ENCODE measurements at regions not wholly inside any gene's neighbourhood (a gene's known extent, or its start where the extent isn't known, plus 50 kb on each side); places are given as distances from the start of the nearest gene placed in this dataset.
"Not testable (repeated sequence)": the region's sequence is repeated elsewhere in the genome, so short reads cannot be mapped to it uniquely, and the experiment has no call there.

GRCh38 chr9:83191154-83191553 lies 128.2 kb upstream of the RASEF start:
- DNase-seq = no peak

- DNase-seq = not testable (repeated sequence)
Measured at GRCh38 chr9:83189026-83189425, 126.1 kb upstream of the RASEF start.

GRCh38 chr9:83188277-83188676 lies 125.3 kb upstream of the RASEF start:
- peak; percentile 67 for DNase-seq

- DNase-seq = no peak
Measured at GRCh38 chr9:83186155-83186737, 123.3 kb upstream of the RASEF start.

DNA sequence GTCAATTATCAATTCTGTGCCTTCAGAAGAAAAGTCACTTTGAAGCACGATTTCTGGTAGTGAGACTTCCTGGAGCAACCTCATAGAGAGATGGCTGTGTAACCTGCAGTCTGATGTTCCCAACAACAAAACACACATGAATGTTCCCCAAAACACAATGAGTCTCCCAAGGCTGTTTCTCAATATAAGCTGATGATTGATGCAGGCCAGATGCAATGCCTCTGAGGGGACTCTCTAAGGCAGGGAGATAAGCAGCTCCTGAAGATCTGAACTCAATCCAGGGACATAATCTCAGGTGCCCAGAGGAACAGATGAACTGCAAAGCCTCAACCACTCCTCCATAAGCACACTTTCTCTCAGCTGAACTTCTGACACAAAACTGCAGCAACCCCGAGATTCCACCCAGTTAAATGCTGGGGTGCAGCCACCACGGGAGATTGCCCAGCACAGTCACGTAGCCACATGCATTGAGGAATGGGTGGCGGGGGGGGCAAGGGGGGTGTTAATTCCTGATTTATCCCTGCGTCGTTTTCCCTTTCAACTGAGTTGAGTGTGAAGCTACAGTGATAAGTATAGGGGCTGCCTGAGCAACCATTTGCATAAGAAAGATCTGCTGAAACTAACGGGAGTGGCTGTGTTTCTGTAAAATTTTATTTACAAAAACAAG lies 122.7 kb upstream of the RASEF start:
- no peak for DNase-seq

DNA sequence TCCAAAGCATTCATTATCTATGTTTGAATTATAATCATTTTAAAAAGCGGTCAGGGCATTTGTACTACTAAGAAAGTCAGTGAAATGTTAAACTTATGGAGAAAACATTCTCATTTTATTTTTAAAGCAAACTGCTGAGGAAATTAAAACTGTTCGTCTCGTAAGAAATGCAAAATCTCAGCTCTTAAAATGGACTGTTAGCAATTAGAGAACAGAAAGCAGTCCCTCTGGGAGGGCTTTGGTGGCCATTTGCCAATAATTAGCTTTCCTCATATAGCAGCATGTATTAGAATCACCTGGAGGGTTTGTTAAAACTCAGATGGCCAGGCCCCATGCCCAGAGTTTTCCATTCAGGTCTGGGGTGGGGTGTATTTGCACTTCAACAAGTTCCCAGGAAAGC lies 120.7 kb upstream of the RASEF start:
- no peak for DNase-seq

- DNase-seq = no peak
Measured at GRCh38 chr9:83182071-83182470, 119.1 kb upstream of the RASEF start.

GRCh38 chr9:83178717-83179116 lies 115.8 kb upstream of the RASEF start:
- DNase-seq = no peak

GRCh38 chr9:83177747-83178146 lies 114.8 kb upstream of the RASEF start:
- DNase-seq = no peak

DNA sequence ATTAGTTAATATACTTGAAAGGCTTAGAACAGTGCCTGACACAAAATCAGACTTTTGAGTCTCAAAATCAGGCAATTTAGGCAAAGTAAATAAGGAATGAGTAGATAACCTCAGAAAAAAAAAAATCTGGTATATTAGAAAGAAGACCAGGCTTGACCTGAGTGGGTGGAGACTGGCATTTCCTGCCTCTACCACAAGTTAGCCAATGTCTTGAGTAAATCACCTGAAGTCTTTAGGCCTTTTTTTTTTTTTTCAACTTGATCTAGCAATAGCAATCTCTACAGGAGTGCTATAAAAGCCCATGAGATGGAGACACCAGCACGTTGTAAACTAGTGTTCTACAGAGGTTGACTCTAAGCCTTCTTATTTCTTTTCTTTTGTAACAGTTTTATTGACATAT lies 104.2 kb upstream of the RASEF start:
- DNase-seq = no peak

DNA sequence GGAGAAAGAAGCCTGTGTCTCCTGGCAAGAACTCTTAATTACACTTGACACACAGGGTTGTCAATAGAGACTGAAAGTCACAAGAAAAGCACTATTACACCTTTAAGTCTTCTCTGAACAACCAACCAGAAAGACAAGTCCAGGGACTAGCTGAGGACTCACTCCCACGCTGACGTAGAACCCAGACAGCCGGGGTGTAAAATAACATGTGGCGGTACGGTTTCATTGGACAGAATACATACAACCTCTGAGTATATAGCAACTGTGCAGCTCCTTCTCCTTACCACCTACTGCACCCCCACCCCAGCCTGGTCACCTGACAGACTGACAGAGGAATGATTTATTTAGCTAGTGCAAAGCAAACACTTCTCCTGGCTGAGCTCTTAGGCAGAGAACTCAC lies 103.4 kb upstream of the RASEF start:
- no peak for DNase-seq

- no peak for DNase-seq
Measured at GRCh38 chr9:83155733-83156132, 92.8 kb upstream of the RASEF start.

DNA sequence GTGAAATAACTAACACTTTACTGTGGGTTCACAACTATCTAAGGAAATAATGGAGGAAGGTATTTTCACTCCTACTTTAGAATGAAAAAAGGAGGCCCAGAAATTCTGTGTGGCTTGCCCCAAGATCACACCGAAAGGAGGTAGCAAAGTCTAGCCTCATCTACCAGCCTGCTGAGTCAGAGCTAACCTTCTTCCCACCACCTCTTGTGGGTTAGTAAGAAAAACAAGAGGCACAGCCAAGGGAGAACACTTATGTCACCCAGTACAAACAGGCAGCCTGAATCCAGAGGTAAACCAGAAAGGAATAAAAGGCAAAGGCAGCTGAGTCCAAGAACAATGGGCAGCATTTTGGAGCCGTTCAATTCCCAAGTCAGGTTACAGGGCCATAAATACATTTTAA lies 91.9 kb upstream of the RASEF start:
- DNase-seq = no peak

DNA sequence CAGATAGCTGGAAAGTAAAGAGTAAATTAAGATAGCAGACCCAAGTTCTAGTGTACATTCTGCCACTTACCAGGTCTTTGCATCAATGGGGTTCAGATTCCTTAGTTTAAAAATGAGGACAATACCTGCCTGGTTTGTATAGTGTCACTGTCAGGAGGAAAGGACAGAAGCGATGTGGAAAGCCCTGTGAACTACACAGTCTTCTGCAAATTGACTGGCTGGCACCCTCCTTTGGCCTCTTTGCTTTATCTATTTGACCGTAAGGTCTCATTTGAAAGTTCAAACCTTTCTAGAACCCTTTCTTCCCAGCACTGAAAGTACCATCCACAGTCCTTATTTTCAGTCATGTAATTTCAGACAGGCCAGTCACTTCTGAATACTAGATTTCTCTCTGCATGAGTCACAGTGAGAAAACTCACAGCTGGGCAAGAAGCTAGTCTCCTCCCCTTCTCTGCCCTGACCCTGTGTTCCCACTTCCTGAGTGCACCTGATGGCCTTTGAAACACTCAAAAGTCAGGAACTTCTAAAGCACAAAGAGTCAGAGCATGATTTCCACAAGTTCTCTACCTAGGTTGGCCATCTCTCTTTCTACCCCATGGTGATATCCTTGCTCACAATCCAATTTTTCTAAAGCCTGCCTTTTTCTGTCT lies 91.3 kb upstream of the RASEF start:
- no peak for DNase-seq

DNA sequence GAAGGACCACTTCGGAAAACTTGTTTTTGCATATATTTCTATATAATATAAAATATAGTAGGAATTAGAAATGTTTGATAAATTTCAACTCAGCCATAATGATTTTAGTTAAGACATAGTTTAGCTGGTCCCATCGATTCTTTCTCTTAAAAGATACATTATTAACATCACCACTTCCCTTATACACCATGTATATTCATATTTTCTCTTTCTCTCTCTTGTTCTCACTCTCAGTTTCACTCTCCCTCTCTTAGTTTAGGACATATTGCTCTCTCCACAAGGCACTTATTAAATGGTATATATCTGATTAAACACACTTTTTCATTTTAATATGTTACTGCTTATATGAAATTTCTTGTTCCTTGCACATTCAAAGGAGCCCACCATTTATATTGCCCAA lies 90.1 kb upstream of the RASEF start:
- no peak for DNase-seq

- DNase-seq = no peak
Measured at GRCh38 chr9:83151627-83152137, 88.7 kb upstream of the RASEF start.

GRCh38 chr9:83147315-83148149 lies 84.6 kb upstream of the RASEF start:
- DNase-seq = no peak

DNA sequence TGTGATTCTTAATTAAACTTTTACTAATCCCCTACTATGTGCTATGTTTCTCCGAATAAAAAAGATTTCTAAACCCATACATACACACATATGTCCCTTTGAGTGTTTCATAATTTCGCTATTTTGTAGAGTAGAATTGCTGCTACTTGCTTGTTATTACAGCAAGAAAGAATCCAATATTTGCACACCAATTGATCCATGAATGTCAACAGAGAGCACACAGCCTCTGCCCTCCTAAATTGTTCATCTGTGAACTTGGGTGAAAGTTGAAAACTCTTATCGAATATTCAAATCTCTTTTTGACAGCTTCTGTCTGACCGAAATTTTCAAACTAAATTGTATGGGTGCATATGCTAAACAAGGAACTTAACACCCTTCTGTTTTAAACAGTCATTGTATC lies 83.4 kb upstream of the RASEF start:
- DNase-seq = no peak

GRCh38 chr9:83144492-83144891 lies 81.5 kb upstream of the RASEF start:
- no peak for DNase-seq

DNA sequence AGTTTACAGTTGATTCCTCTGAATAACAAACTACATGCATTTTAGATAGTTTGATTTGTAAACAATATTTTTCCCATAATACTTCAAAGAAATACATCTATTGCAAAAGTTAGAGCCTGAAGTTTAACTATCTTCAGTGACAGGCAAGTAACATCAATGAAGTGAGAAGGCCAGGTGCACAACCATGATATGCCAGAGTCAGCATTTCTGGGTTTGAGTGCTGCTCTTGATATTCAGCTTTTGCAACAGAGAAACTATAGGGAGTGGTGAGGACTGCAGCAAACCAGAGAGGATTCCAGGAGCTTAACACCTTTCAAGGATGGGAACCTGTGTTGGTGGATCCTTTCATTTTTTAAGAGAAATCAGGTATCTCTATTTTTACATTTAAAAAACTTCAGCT lies 79.4 kb upstream of the RASEF start:
- no peak for DNase-seq

DNA sequence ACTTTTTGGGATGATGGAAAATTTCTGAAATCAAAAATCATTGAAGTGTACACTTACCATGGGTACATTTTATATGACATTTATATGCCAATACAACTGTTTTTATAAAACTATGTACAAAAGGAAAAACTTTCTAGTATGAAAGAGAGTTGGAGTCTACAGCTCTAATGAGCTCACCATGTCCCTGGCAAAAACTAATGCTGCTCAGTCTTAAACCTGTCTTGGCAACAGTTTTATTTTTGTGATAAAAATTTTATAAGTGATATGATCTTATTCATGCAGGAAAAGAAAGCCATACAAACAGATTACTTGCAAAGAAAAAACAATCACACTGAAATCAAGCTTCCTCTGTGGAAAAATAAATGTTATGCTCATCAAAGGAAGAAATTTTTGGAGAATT lies 78.9 kb upstream of the RASEF start:
- DNase-seq = no peak

DNA sequence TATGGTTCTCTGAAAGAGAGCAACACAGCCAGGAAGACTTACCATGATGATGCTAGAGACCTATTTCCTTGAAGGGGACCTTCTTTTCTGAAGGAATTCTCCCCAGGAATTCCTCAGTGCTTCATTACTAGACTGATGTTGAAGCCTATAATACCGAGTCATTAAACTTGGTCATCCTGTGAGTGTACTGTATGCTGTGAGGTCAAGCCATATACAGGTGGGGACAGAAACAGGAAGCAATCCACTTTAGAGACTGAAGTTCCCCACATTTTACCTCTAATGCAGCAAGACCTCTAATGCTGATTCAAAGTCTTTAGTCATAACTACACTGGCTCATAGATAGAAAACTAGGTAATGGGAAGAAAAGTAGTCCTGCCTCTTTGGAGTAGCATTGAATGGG lies 77.1 kb upstream of the RASEF start:
- no peak for DNase-seq

GRCh38 chr9:83138422-83139135 lies 75.6 kb upstream of the RASEF start:
- DNase-seq = peak; percentile 7
